SK-N-SH (cell line): ENCODE measurements at regions not wholly inside any gene's neighbourhood (a gene's known extent, or its start where the extent isn't known, plus 50 kb on each side); places are given as distances from the start of the nearest gene placed in this dataset.

Experiments
- CTCF ChIA-PET: fragments of 300-600, 350-600 bp; formaldehyde crosslinking; extraction: SDS; loops from one replicate; lab custom pipeline; 2021; lab: Yijun Ruan, JAX
- POLR2A ChIA-PET: fragments of 350-600 bp; sonication (Branson Sonifier 250); formaldehyde crosslinking; extraction: SDS; loops from one replicate; lab custom pipeline; 2020; ENCODE audit warnings: antibody characterized with exemption, inconsistent platforms; lab: Yijun Ruan, JAX
- DNase-seq: peaks from one replicate; pipeline ENCODE4 v3.0.0; 2012
- H2AFZ ChIP-seq: fragments of 200-600 bp; sonication (generic); 2 replicates; pipeline ENCODE4 v1.8.1; 2016; ENCODE audit warnings: antibody characterized with exemption, mild to moderate bottlenecking, low read depth
- H3F3A ChIP-seq: fragments of 200-600 bp; sonication (generic); replicated peaks from 2 replicates; pipeline ENCODE3; 2016; ENCODE audit warnings: antibody characterized with exemption, mild to moderate bottlenecking; ENCODE audit not compliant: insufficient read depth
- H3K27ac ChIP-seq, 2 experiments: fragments of 200-500 bp in 1 of 2; fragments of 200-600 bp in 1 of 2; sonication (Bioruptor generic) in 1 of 2; sonication (generic), shearing (Covaris generic) in 1 of 2; 2 replicates each; pipeline versions ENCODE4 v1.5.1 to v1.6.1; 2014 to 2016; ENCODE audit warnings: low read depth in 2 of 2, inconsistent platforms in 1 of 2, low read length in 1 of 2, mild to moderate bottlenecking in 1 of 2, mixed read lengths in 1 of 2
- H3K27me3 ChIP-seq: fragments of 200-600 bp; sonication (generic), shearing (Covaris generic); 2 replicates; pipeline ENCODE4 v1.6.1; 2016; ENCODE audit warnings: mixed run types; ENCODE audit not compliant: insufficient read depth
- H3K36me3 ChIP-seq, 2 experiments: fragments of 200-500 bp in 1 of 2; fragments of 200-600 bp in 1 of 2; sonication (Bioruptor generic) in 1 of 2; sonication (generic) in 1 of 2; replicated peaks in 1 of 2; 2 replicates each; pipeline versions ENCODE3 to v1.5.1; 2014 to 2016; ENCODE audit warnings: low read length in 1 of 2, mild to moderate bottlenecking in 1 of 2; ENCODE audit not compliant: insufficient read depth in 2 of 2, control insufficient read depth in 1 of 2
- H3K4me1 ChIP-seq, 2 experiments: fragments of 200-500 bp in 1 of 2; fragments of 200-600 bp in 1 of 2; sonication (Bioruptor generic) in 1 of 2; sonication (generic), shearing (Covaris generic) in 1 of 2; 2 replicates each; pipeline versions ENCODE4 v1.5.1 to v1.6.1; 2014 to 2016; ENCODE audit warnings: low read depth in 1 of 2, low read length in 1 of 2, mixed run types in 1 of 2; ENCODE audit not compliant: insufficient read depth in 2 of 2, control insufficient read depth in 1 of 2
- H3K4me2 ChIP-seq: fragments of 200-600 bp; sonication (generic), shearing (Covaris generic); 2 replicates; pipeline ENCODE4 v1.6.1; 2017; ENCODE audit warnings: mixed run types
- H3K4me3 ChIP-seq, 2 experiments: fragments of 200-500 bp in 1 of 2; fragments of 200-600 bp in 1 of 2; sonication (Bioruptor generic) in 1 of 2; sonication (generic), shearing (Covaris generic) in 1 of 2; 2 replicates each; pipeline versions ENCODE4 v1.5.1 to v1.8.1; 2014 to 2016; ENCODE audit warnings: low read depth in 2 of 2, inconsistent platforms in 1 of 2, low read length in 1 of 2, mild to moderate bottlenecking in 1 of 2, mixed read lengths in 1 of 2, moderate library complexity in 1 of 2
- H3K79me2 ChIP-seq: fragments of 200-600 bp; sonication (generic); 2 replicates; pipeline ENCODE4 v1.8.1; 2017; ENCODE audit warnings: mild to moderate bottlenecking; ENCODE audit not compliant: insufficient read depth
- H3K9ac ChIP-seq: fragments of 200-600 bp; sonication (generic); 2 replicates; pipeline ENCODE4 v1.6.1; 2017; ENCODE audit warnings: mixed run types
- H3K9me2 ChIP-seq: fragments of 200-600 bp; sonication (generic); 2 replicates; pipeline ENCODE4 v1.6.1; 2017; ENCODE audit warnings: mixed run types
- H3K9me3 ChIP-seq: fragments of 200-600 bp; sonication (generic); 2 replicates; pipeline ENCODE4 v1.6.1; 2017; ENCODE audit warnings: mixed run types, mild to moderate bottlenecking, moderate library complexity
- H4K20me1 ChIP-seq: fragments of 200-600 bp; sonication (generic); 2 replicates; pipeline ENCODE4 v1.6.1; 2017; ENCODE audit warnings: mild to moderate bottlenecking, mixed run types; ENCODE audit not compliant: insufficient read depth
- EP300 ChIP-seq, 2 experiments: IDR thresholded peaks; 2 replicates each; pipeline versions ENCODE4 v1.4.0 to v1.6.1; 2012; ENCODE audit warnings: borderline replicate concordance in 1 of 2, low read depth in 1 of 2, low read length in 1 of 2
- EZH2phosphoT487 ChIP-seq: fragments of 200-600 bp; sonication (generic); IDR thresholded peaks from 2 replicates; pipeline ENCODE4 v1.6.1; 2017; ENCODE audit warnings: low read depth, mixed run types, mild to moderate bottlenecking, antibody characterized with exemption, moderate library complexity, borderline replicate concordance
- FOSL2 ChIP-seq: IDR thresholded peaks from 2 replicates; pipeline ENCODE4 v1.4.0; 2012; ENCODE audit warnings: low read depth, mild to moderate bottlenecking, moderate library complexity, borderline replicate concordance
- FOXJ3 ChIP-seq: sonication (generic); formaldehyde crosslinking; IDR thresholded peaks from 2 replicates; pipeline ENCODE4 v1.5.1; 2020; ENCODE audit warnings: mild to moderate bottlenecking, missing genetic modification reagents
- FOXM1 ChIP-seq: IDR thresholded peaks from 2 replicates; pipeline ENCODE4 v1.4.0; 2012; ENCODE audit warnings: low read depth, mild to moderate bottlenecking
- GABPA ChIP-seq: IDR thresholded peaks from 2 replicates; pipeline ENCODE4 v1.4.0; 2012; ENCODE audit warnings: low read depth, mild to moderate bottlenecking
- GATA2 ChIP-seq: sonication (generic); formaldehyde crosslinking; IDR thresholded peaks from 2 replicates; pipeline ENCODE4 v1.5.0; 2020; ENCODE audit warnings: mild to moderate bottlenecking, missing genetic modification reagents
- JUND ChIP-seq: IDR thresholded peaks from 2 replicates; pipeline ENCODE4 v1.4.0; 2012
- MEF2A ChIP-seq: IDR thresholded peaks from 2 replicates; pipeline ENCODE4 v1.4.0; 2012; ENCODE audit warnings: low read depth, borderline replicate concordance
- NFIC ChIP-seq: IDR thresholded peaks from 2 replicates; pipeline ENCODE4 v1.4.0; 2012; ENCODE audit warnings: borderline replicate concordance
- NRF1 ChIP-seq: IDR thresholded peaks from 2 replicates; pipeline ENCODE4 v1.6.1; 2012; ENCODE audit warnings: low read depth, mild to moderate bottlenecking, low read length
- PBX3 ChIP-seq: IDR thresholded peaks from 2 replicates; pipeline ENCODE4; 2012
- POLR2AphosphoS5 ChIP-seq: IDR thresholded peaks from 2 replicates; pipeline ENCODE4 v1.6.1; 2012; ENCODE audit warnings: low read depth, low read length
- RCOR1 ChIP-seq: fragments of 150-350 bp; IDR thresholded peaks from 2 replicates; pipeline ENCODE4 v1.6.1; 2017; ENCODE audit warnings: antibody characterized with exemption, low read length
- RXRA ChIP-seq: IDR thresholded peaks from 2 replicates; pipeline ENCODE4 v1.4.0; 2012; ENCODE audit warnings: low read depth, mild to moderate bottlenecking, borderline replicate concordance
- SIN3A ChIP-seq: IDR thresholded peaks from 2 replicates; pipeline ENCODE4 v1.6.1; 2012; ENCODE audit warnings: low read depth, mild to moderate bottlenecking, low read length, moderate library complexity, borderline replicate concordance
- SMC3 ChIP-seq: IDR thresholded peaks from 2 replicates; pipeline ENCODE4 v1.6.1; 2012; ENCODE audit warnings: low read depth, low read length, improper control_type of control experiment
- TAF1 ChIP-seq: IDR thresholded peaks from 2 replicates; pipeline ENCODE4 v1.6.1; 2012; ENCODE audit warnings: low read depth, mild to moderate bottlenecking, low read length, moderate library complexity, borderline replicate concordance
- ZBTB33 ChIP-seq: IDR thresholded peaks from 2 replicates; pipeline ENCODE4 v1.4.0; 2012; ENCODE audit warnings: low read depth, borderline replicate concordance
- WGBS: methylation state at CpG from one replicate; pipeline ENCODE4 v1.1.6; 2017; ENCODE audit warnings: low lambda C conversion rate; 5-methylcytosine and 5-hydroxymethylcytosine counted together
- TF ChIP-seq, protein P1 (sequence below): IDR thresholded peaks from 2 replicates; pipeline ENCODE4 v1.4.0; 2012; ENCODE audit warnings: low read depth

DNA sequence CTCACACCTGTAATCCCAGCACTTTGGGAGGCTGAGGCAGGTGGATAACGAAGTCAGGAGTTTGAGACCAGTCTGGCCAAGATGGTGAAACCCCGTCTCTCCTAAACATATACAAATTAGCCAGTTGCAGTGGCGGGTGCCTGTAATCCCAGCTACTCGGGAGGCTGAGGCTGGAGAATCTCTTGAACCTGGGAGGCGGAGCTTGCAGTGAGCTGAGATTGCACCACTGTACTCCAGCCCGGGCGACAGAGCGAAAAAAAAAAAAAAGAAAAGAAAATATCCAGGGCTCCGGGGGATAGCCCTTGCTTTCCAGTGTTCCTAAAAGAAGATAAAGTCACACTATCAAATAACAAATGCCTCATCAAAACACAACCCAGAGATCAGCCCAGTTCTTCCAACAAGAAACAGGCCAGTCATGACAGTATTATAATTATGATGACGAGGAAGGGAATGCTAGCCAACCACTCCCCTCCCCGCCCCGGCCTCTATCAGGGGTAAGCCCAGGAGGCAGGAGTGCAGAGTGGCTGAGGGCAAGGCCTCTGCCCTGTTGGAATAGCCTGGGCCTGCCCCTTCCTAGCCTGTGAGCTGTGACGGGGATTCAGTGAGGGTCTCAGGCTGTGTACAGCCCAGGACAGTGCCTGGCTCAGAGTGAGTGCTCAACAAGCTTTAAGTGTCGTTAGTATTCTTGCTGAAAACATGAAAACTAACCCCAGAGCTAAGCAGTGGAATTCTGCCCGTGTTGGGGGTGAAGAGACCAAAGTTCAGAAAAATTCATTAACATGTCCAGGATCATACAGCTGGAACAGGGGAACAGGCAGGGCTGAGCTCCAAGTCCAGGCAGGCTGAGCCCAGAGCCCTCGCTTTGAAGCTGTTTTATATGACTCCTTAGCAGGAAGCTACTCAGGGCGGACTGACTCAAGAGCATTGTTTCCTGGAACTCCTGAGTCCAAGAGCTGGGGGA is 54.3 kb downstream of the FAM241B start:
- Histone ChIP-seq H3K9me3 (no peaks in the 10 kb centered on the region), H3K27ac (no peak overlapping the region; a peak in 1 of 4 replicates), H3K27me3 (peaks cover 31% of the 10 kb centered on the region; the same call in 1 of the 2 replicates), H2AFZ (no peak overlapping the region), H3K4me2 (no peak overlapping the region), H3K36me3 (no peaks in the 10 kb centered on the region), H3K4me3 (no peak overlapping the region), H3K79me2 (no peaks in the 10 kb centered on the region), H3K9ac (no peak overlapping the region), H4K20me1 (no peaks in the 10 kb centered on the region), H3K4me1 (peaks cover 0 to 62% of the 10 kb centered on the region in 2 experiments; a peak in 2 of 4 replicates), H3F3A (no peaks in the 10 kb centered on the region), H3K9me2 (no peaks in the 10 kb centered on the region)
- WGBS, result 69% methylated on average over 16 of the region's 17 CpGs
- POLR2A ChIA-PET, result interaction anchor here (1.2 kb wide), 1 partner anchor 47 kb away, joined by 3 read pairs; no protein-coding TSS in a partner anchor
- DNase-seq, result peak; percentile 39
- TF ChIP-seq TAF1 (no peak), RXRA (no peak), EP300 (IDR thresholded peaks at IDR 0.05; ENCODE audit: borderline replicate concordance in 1 of 2, low read depth in 1 of 2, low read length in 1 of 2) (no peak), GATA2 (CRISPR knock-in tag) (no peak), RCOR1 (no peak), FOSL2 (no peak), PBX3 (no peak), GABPA (no peak), FOXJ3 (CRISPR knock-in tag) (no peak), NFIC (no peak), JUND (no peak), EZH2phosphoT487 (no peak), SIN3A (no peak), FOXM1 (no peak), ZBTB33 (no peak), POLR2AphosphoS5 (no peak), MEF2A (no peak), SMC3 (no peak), NRF1 (no peak)
- TF ChIP-seq, protein P1, sequence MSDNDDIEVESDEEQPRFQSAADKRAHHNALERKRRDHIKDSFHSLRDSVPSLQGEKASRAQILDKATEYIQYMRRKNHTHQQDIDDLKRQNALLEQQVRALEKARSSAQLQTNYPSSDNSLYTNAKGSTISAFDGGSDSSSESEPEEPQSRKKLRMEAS, result no peak
- CTCF ChIA-PET, result interaction anchor here (0.9 to 8.8 kb wide), 5 partner anchors 11 to 40 kb away, joined by 3 to 70 read pairs (median 7); no protein-coding TSS in a partner anchor
